Pancreas (tissue), 10 donors: ENCODE measurements at regions not wholly inside any gene's neighbourhood (a gene's known extent, or its start where the extent isn't known, plus 50 kb on each side); places are given as distances from the start of the nearest gene placed in this dataset.
"Not testable (repeated sequence)": the region's sequence is repeated elsewhere in the genome, so short reads cannot be mapped to it uniquely, and the experiment has no call there.

ENCODE experiments used
- ATAC-seq, 4 donors: fragments of 200-7000 bp; cut with Tn5 transposase; one replicate each; pipeline versions ENCODE4 v1.8.0 to v1.9.1; 2020; ENCODE audit warnings: mild to moderate bottlenecking in 4 of 4, moderate library complexity in 4 of 4
- DNase-seq, 6 donors: peaks; one replicate each; pipeline ENCODE4 v3.0.0-alpha.2; 2020
- FAIRE-seq: peaks from 2 replicates; lab custom pipeline; 2012; peaks lifted over from hg19 to GRCh38; lab: Jason Lieb, UNC
- H3K27ac ChIP-seq, 4 donors: fragments of 200-600 bp; sonication (generic); 1 replicate in 3 of 4; 2 replicates in 1 of 4; pipeline versions ENCODE4 v1.5.0 to v1.8.0; 2020
- H3K27me3 ChIP-seq, 4 donors: fragments of 200-600 bp; one replicate each; pipeline ENCODE4 v1.8.0; 2021
- H3K36me3 ChIP-seq, 3 donors: fragments of 200-600 bp; sonication (generic) in 1 of 3; one replicate each; pipeline versions ENCODE4 v1.5.0 to v1.8.0; 2020 to 2021
- H3K4me1 ChIP-seq, 3 donors: fragments of 200-600 bp; one replicate each; pipeline ENCODE4 v1.8.0; 2021
- H3K4me3 ChIP-seq, 4 donors: fragments of 200-600 bp; sonication (generic) in 2 of 4; one replicate each; pipeline versions ENCODE4 v1.5.0 to v1.8.0; 2020 to 2021
- H3K9me3 ChIP-seq, 4 donors: fragments of 200-600 bp; one replicate each; pipeline ENCODE4 v1.8.0; 2021
- WGBS, 2 donors: extraction: QIAGEN DNeasy Blood & Tissue Kit; methylation state at CpG; one replicate each; pipeline ENCODE4 v1.1.7; 2013; 5-methylcytosine and 5-hydroxymethylcytosine counted together
- intact Hi-C, 3 donors: fragments of 100-400 bp; cut with DNase I; formaldehyde crosslinking; loops; one replicate each; pipeline versions ENCODE4 v1.11.1 to v1.14.2; 2022
- donor health status: healthy with polysubstance abuse.
- donor health status: DM: no; HTN: no; CAD: no; lungs with moderate emphysema.
- donor health status: DM: no; HTN: no; CAD: no.
- donor health status: control.
- donor health status: control.
- donor health status: Bipolar disorder and iron deficiency.
- donor health status: DM: yes; HTN: yes; CAD: no.
- donor health status: DM: no; HTN: no; CAD: no.
- donor health status: DM: no; HTN: no; CAD: no.
- donor health status: DM: yes; HTN: yes; CAD: no.

DNA sequence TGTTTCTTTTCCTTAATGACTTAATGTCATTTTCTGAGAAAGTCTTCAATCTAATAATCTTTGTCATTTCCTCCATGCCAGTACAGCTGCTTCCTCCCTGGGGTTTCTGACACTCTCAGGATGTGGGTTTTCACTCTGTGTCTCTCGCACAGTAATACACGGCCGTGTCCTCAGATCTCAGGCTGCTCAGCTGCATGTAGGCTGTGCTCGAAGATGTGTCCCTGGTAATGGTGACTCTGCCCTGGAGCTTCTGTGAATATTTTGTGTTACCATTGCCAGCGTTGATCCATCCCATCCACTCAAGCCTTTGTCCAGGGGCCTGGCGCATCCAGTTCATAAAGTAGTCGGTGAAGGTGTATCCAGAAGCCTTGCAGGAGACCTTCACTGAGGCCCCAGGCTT is 97.6 kb downstream of the OR4M2 start:
- H3K4me3 ChIP-seq, intact Hi-C loops, H3K4me1 ChIP-seq, ATAC-seq, DNase-seq, H3K36me3 ChIP-seq, H3K9me3 ChIP-seq, H3K27me3 ChIP-seq, H3K27ac ChIP-seq: not testable (repeated sequence)
- FAIRE-seq, result peak; percentile 13
- WGBS, 2 donors, result no CpG with 5 or more reads among the region's 7 CpGs

- intact Hi-C loops, H3K9me3 ChIP-seq, DNase-seq, H3K27ac ChIP-seq, H3K4me1 ChIP-seq, H3K27me3 ChIP-seq, H3K4me3 ChIP-seq, H3K36me3 ChIP-seq, ATAC-seq, FAIRE-seq: not testable (repeated sequence)
- WGBS, 2 donors, result no CpG with 5 or more reads among the region's 1 CpG
Measured at GRCh38 chr15:22178438-22178837, 98.1 kb downstream of the OR4M2 start.

- intact Hi-C loops, H3K9me3 ChIP-seq, H3K36me3 ChIP-seq, ATAC-seq, H3K27ac ChIP-seq, H3K4me3 ChIP-seq, H3K4me1 ChIP-seq, H3K27me3 ChIP-seq, DNase-seq, FAIRE-seq: not testable (repeated sequence)
- WGBS, 2 donors, result no CpG with 5 or more reads among the region's 3 CpGs
Measured at GRCh38 chr15:22179043-22179442, 98.7 kb downstream of the OR4M2 start.

GRCh38 chr15:22180611-22181010 is 100.3 kb downstream of the OR4M2 start:
- H3K36me3 ChIP-seq, H3K4me1 ChIP-seq, H3K4me3 ChIP-seq, intact Hi-C loops, H3K27ac ChIP-seq, FAIRE-seq, H3K9me3 ChIP-seq, DNase-seq, ATAC-seq, H3K27me3 ChIP-seq: not testable (repeated sequence)
- no CpG with 5 or more reads among the region's 7 CpGs for WGBS, 2 donors

GRCh38 chr15:22184678-22185077 is 104.4 kb downstream of the OR4M2 start:
- H3K36me3 ChIP-seq, intact Hi-C loops, H3K4me3 ChIP-seq, H3K9me3 ChIP-seq, H3K27ac ChIP-seq, DNase-seq, FAIRE-seq, ATAC-seq, H3K4me1 ChIP-seq, H3K27me3 ChIP-seq: not testable (repeated sequence)
- WGBS, 2 donors, result no CpG with 5 or more reads among the region's 15 CpGs

DNA sequence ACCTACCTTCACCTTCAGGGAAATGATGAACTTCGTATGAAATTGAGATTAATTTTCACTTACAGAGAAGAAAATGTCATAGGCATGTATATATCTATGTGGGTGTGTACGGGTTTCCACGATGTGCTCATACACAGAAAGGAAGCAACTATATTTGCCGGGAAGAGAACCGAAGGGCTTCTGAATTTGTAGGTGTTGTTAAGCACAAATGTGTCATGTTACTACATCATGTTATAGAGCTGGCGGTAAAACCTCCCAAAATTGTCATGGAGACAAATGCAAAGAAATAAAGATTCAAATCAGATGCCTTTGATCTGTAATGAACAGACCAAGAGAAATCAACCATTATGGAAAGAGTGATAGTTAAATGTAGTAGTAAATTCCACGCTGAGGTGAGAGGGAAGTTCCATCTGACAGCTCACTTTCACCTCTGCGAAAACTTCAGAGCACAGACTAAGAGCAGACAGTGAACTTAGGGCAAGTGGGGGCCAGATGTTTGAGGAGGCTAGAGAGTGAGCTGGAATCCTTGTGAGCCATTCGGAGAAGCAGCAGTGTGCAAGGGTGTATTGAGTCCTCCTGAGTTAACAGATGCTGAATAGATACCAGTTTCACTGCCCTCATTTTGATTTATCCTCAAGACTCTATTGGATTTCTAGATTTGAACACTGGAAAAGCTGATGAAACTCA is 106.7 kb downstream of the OR4M2 start:
- ATAC-seq, intact Hi-C loops, FAIRE-seq, DNase-seq, H3K27me3 ChIP-seq, H3K9me3 ChIP-seq, H3K4me3 ChIP-seq, H3K27ac ChIP-seq, H3K4me1 ChIP-seq, H3K36me3 ChIP-seq: not testable (repeated sequence)
- WGBS, 2 donors, result 17% methylated on average over 1 of the region's 9 CpGs; no CpG with 5 or more reads in 1 of the 2 donors

DNA sequence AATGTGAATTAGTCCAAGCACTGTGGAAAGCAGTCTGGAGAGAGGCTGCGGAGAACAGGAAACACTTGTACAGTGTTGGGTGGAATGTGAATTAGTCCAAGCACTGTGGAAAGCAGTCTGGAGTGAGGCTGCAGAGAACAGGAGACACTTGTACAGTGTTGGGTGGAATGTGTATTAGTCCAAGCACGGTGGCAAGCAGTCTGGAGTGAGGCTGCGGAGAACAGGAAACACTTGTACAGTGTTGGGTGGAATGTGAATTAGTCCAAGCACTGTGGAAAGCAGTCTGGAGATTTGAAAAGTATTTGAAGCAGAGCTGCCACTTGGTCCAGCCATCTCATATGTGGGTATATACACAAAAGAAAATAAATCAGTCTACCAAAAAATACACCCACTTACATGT is 111.5 kb downstream of the OR4M2 start:
- 100% methylated on average over 1 of the region's 3 CpGs; no CpG with 5 or more reads in 1 of the 2 donors for WGBS, 2 donors

DNA sequence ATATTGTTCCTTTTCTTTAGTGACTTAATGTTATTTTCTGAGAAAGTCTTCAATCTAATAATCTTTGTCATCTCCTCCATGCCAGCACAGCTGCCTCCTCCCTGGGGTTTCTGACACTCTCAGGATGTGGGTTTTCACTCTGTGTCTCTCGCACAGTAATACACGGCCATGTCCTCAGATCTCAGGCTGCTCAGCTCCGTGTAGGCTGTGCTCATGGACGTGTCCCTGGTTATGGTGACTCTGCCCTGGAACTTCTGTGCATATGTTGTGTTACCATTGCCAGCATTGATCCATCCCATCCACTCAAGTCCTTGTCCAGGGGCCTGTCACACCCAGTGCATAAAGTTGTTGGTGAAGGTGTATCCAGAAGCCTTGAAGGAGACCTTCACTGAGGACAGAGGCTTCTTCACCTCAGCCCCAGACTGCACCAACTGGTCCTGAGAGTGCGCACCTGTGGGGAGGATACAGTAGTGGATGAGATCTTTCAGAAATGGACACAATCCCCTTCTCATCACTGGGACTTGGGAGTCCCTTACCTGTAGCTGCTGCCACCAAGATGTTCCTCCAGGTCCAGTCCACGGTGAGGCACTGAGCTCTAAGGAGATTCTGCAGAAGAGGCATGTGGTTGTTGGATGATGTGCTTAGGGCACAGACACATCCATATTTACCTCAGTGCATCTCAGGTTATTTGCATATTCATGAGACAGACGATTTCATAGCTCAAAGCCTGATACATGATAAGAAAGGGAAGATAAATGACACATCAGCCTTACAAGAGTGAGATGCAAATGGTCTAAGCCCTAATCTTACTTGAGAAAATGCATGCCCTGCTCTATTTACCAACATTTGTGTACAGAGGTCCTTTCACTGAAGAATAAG is 114.7 kb downstream of the OR4M2 start:
- H3K36me3 ChIP-seq, H3K27ac ChIP-seq, H3K4me1 ChIP-seq, intact Hi-C loops, DNase-seq, H3K9me3 ChIP-seq, ATAC-seq, H3K27me3 ChIP-seq, H3K4me3 ChIP-seq, FAIRE-seq: not testable (repeated sequence)
- WGBS, 2 donors, result 14% methylated on average over 1 of the region's 7 CpGs; no CpG with 5 or more reads in 1 of the 2 donors

More for the DNA sequence above, 111.5 kb downstream of the OR4M2 start:
- ATAC-seq, H3K36me3 ChIP-seq, H3K4me1 ChIP-seq, H3K27me3 ChIP-seq, H3K4me3 ChIP-seq, H3K9me3 ChIP-seq, H3K27ac ChIP-seq, DNase-seq, intact Hi-C loops, FAIRE-seq: not testable (repeated sequence)

DNA sequence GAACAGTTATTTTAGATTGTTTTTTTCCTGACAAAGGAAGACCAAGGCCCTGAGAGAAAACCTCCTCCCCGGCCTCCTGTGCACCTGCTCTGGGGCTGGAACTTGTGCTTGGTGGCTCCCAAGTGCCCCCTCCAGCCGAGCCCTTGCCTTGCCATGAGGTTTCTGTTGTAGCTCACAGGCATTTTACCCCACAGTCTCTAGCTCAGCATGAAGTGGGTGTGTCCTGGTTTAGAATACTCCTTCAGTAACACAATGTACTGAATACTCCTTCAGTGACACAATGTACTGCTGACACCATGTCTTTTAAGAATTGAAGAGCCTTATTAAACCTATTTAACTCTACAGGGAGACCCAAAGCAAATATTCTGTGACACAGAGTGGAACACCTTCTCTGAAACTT is 116.1 kb downstream of the OR4M2 start:
- DNase-seq, H3K27me3 ChIP-seq, H3K36me3 ChIP-seq, H3K27ac ChIP-seq, FAIRE-seq, H3K9me3 ChIP-seq, H3K4me1 ChIP-seq, H3K4me3 ChIP-seq, ATAC-seq, intact Hi-C loops: not testable (repeated sequence)
- WGBS, 2 donors, result no CpG with 5 or more reads among the region's 2 CpGs

DNA sequence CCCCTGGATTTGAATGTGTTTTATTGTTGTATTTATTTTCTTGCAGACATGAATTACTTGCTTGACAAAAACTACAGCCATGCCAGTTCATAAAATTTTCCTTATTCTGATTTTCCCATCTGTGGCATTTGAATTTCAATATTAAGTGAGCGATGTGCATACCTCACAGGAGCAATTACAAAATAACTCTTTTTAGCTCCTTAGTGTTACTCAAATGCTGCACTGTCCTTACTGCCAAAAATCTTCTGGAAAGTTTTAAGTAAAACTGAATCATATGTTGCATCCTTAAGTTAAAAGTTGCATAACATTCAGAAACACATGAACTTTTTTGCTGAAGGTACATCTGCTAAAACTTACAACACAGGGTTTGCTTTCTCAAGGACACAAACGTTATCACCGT is 120.1 kb downstream of the OR4M2 start:
- WGBS, 2 donors, result 26% methylated on average over 2 of the region's 3 CpGs; no CpG with 5 or more reads in 1 of the 2 donors
- DNase-seq, H3K27me3 ChIP-seq, ATAC-seq, H3K9me3 ChIP-seq, H3K4me3 ChIP-seq, intact Hi-C loops, FAIRE-seq, H3K4me1 ChIP-seq, H3K36me3 ChIP-seq, H3K27ac ChIP-seq: not testable (repeated sequence)

GRCh38 chr15:22201993-22202659 is 121.8 kb downstream of the OR4M2 start:
- H3K27ac ChIP-seq, H3K27me3 ChIP-seq, intact Hi-C loops, H3K36me3 ChIP-seq, H3K4me3 ChIP-seq, ATAC-seq, DNase-seq, H3K4me1 ChIP-seq, FAIRE-seq, H3K9me3 ChIP-seq: not testable (repeated sequence)
- WGBS, 2 donors, result 50% methylated on average over 1 of the region's 3 CpGs; no CpG with 5 or more reads in 1 of the 2 donors
